ENCODE measurements at regions not wholly inside any gene's neighbourhood (a gene's known extent, or its start where the extent isn't known, plus 50 kb on each side); places are given as distances from the start of the nearest gene placed in this dataset.
"Not testable (repeated sequence)": the region's sequence is repeated elsewhere in the genome, so short reads cannot be mapped to it uniquely, and the experiment has no call there.

DNA sequence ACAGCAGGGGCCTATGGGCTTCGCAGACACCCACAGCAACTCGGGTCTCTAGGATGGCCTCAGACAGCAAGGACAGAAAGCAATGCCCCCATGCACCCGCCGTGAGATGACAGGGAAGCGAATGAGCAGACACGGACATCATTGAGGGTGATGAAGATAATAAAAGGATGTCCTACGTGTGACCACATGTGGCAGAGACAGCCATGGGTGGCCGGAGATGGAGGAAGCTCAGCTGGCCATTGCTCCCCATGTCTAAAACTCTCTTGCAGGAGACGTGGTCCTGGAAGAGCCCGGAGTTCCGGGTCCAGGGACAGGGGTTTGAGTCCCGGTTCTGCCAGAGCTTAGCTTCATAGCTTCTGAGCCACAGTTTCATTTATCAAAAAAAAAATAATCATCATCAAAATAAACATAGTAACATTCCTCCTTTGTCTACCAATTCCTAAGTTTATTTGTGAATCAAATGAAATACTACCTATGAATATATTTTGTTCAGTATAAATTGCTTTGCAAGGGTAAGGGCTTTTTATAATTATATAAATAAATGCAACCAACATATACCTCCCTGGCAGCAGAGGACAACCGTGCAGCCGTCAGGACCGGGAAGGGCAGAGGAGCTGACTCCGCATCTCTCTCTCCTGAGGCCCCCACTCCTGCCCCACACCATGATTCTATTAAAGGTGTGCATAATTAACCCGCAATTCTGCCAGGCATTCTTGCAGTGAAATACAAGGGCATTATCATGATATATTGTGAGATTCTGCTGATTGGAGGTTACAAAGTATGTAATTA lies 401.4 kb upstream of the MYT1L start:
- Histone ChIP-seq H3K36me3 (ENCODE audit: control insufficient read depth, insufficient read depth, low read length) (no peaks in the 10 kb centered on the region), H3K4me3 (ENCODE audit: low read length) (no peak overlapping the region)

DNA sequence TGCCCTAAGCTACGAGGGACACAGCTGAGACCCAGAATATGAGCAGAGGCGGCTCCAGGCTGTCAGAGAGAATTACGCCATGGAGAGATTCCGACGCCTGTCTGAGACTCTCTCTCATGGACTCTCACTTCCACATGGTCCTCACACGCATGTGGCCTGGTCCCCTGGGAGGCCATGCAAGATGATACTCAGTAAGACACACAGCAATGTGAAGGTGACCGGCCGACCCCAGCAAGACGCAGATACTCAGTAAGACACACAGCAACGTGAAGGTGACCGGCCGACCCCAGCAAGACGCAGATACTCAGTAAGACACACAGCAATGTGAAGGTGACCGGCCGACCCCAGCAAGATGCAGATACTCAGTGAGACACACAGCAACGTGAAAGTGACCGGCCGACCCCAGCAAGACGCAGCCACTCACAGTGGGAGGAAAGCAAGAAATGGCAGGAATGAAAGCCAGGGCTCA lies 400.8 kb upstream of the MYT1L start:
- Histone ChIP-seq H3K4me1 (ENCODE audit: control insufficient read depth, insufficient read depth, low read length) (no peaks in the 10 kb centered on the region), H3K27ac (ENCODE audit: low read depth, low read length) (no peak overlapping the region)

More for the DNA sequence above, 401.4 kb upstream of the MYT1L start:
- H3K9ac ChIP-seq (ENCODE audit: low read length): no peak overlapping the region
- H3K4me1 ChIP-seq (ENCODE audit: control insufficient read depth, insufficient read depth, low read length): no peaks in the 10 kb centered on the region
- no peak overlapping the region for H3K27ac ChIP-seq (ENCODE audit: low read depth, low read length)
- no peaks in the 10 kb centered on the region for H3K27me3 ChIP-seq (ENCODE audit: control insufficient read depth, insufficient read depth, low read length)

GRCh38 chr2:2731101-2731815 lies 400.2 kb upstream of the MYT1L start:
- H3K4me3 ChIP-seq (ENCODE audit: low read length): no peak overlapping the region
- H3K27ac ChIP-seq (ENCODE audit: low read depth, low read length): no peak overlapping the region
- no peaks in the 10 kb centered on the region for H3K36me3 ChIP-seq (ENCODE audit: control insufficient read depth, insufficient read depth, low read length)
- H3K27me3 ChIP-seq (ENCODE audit: control insufficient read depth, insufficient read depth, low read length): no peaks in the 10 kb centered on the region
- H3K4me1 ChIP-seq (ENCODE audit: control insufficient read depth, insufficient read depth, low read length): no peaks in the 10 kb centered on the region
- no peak overlapping the region for H3K9ac ChIP-seq (ENCODE audit: low read length)

More for the DNA sequence above, 400.8 kb upstream of the MYT1L start:
- H3K4me3 ChIP-seq (ENCODE audit: low read length): no peak overlapping the region
- H3K36me3 ChIP-seq (ENCODE audit: control insufficient read depth, insufficient read depth, low read length): no peaks in the 10 kb centered on the region
- no peaks in the 10 kb centered on the region for H3K27me3 ChIP-seq (ENCODE audit: control insufficient read depth, insufficient read depth, low read length)
- H3K9ac ChIP-seq (ENCODE audit: low read length): no peak overlapping the region

DNA sequence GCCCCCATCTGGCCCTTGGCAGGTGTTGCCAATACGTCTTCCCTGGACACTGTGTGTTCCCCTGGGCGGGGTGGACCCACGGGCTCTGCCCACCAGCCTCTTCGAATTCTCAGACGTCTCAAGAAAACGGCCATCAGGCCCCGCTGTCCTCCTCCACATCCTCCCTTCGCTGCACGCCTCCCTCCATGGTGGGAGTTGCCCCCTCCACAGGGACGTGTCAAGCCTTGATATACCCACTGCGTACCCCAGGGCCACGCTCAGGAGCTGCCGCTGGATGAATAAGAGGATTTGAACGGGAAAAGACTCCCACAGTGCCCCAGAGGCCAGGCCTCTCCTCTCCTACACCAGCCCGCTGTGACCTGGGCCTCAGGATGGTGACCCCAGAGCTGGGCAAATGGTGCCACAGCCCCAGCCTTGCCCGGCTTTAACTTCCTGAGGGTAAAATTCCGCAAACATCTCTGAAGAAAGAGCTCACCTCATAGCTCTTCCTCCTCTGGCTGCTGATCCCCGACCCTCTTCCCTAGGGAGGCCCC lies 399.3 kb upstream of the MYT1L start:
- Histone ChIP-seq H3K36me3 (ENCODE audit: control insufficient read depth, insufficient read depth, low read length) (no peaks in the 10 kb centered on the region), H3K27me3 (ENCODE audit: control insufficient read depth, insufficient read depth, low read length) (no peaks in the 10 kb centered on the region), H3K9ac (ENCODE audit: low read length) (no peak overlapping the region), H3K4me3 (ENCODE audit: low read length) (no peak overlapping the region), H3K27ac (ENCODE audit: low read depth, low read length) (no peak overlapping the region), H3K4me1 (ENCODE audit: control insufficient read depth, insufficient read depth, low read length) (no peaks in the 10 kb centered on the region)

DNA sequence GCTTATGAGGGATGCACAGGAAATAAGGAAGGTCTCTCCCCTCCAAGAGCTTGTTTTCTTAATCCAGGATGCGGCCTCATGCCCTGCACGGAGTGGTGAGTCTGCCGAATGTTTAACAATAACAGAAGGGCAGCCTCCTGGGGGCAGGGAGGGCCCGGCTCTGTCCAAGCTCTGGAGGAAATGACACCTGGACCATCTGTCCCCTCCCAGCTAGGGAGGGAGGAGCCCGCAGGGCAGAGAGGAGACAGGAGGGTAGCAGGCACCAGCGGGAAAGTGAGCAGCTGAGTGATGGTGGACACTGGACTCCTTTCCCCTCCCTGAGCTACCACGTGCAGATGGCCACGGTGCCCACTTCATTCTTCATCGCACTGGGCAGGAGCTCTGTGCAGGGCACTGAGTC lies 398.2 kb upstream of the MYT1L start:
- Histone ChIP-seq H3K27me3 (ENCODE audit: control insufficient read depth, insufficient read depth, low read length) (no peaks in the 10 kb centered on the region), H3K27ac (ENCODE audit: low read depth, low read length) (no peak overlapping the region), H3K4me1 (ENCODE audit: control insufficient read depth, insufficient read depth, low read length) (no peaks in the 10 kb centered on the region), H3K9ac (ENCODE audit: low read length) (no peak overlapping the region), H3K4me3 (ENCODE audit: low read length) (no peak overlapping the region), H3K36me3 (ENCODE audit: control insufficient read depth, insufficient read depth, low read length) (no peaks in the 10 kb centered on the region)

- Histone ChIP-seq H3K4me1 (ENCODE audit: control insufficient read depth, insufficient read depth, low read length) (no peaks in the 10 kb centered on the region), H3K27ac (ENCODE audit: low read depth, low read length) (no peak overlapping the region), H3K9ac (ENCODE audit: low read length) (no peak overlapping the region), H3K27me3 (ENCODE audit: control insufficient read depth, insufficient read depth, low read length) (no peaks in the 10 kb centered on the region), H3K36me3 (ENCODE audit: control insufficient read depth, insufficient read depth, low read length) (no peaks in the 10 kb centered on the region), H3K4me3 (ENCODE audit: low read length) (no peak overlapping the region)
Measured at GRCh38 chr2:2728635-2729034, 397.6 kb upstream of the MYT1L start.

- Histone ChIP-seq H3K27ac (ENCODE audit: low read depth, low read length) (no peak overlapping the region), H3K27me3 (ENCODE audit: control insufficient read depth, insufficient read depth, low read length) (no peaks in the 10 kb centered on the region), H3K36me3 (ENCODE audit: control insufficient read depth, insufficient read depth, low read length) (no peaks in the 10 kb centered on the region), H3K4me1 (ENCODE audit: control insufficient read depth, insufficient read depth, low read length) (no peaks in the 10 kb centered on the region), H3K4me3 (ENCODE audit: low read length) (no peak overlapping the region), H3K9ac (ENCODE audit: low read length) (no peak overlapping the region)
Measured at GRCh38 chr2:2727876-2728511, 396.9 kb upstream of the MYT1L start.

DNA sequence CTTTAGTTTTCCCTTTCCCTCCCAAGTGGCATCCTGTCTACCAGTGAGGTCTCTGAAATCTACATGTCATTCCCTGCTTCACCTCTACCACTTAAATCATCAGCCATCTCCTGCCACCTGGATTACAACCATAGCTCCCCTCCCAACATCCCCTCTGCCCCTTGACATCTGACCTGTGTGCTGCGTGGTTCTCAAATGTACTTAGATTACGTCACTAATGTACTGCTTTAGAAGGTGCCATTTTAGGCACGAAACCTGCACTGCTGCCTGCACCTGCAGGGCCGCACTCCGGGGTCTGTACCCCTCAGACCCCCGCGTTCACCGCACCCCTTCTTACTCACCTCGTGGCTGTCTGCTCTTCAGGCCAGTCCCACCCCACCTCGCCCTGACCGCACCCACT lies 395.1 kb upstream of the MYT1L start:
- Histone ChIP-seq H3K27me3 (ENCODE audit: control insufficient read depth, insufficient read depth, low read length) (no peaks in the 10 kb centered on the region), H3K9ac (ENCODE audit: low read length) (no peak overlapping the region), H3K36me3 (ENCODE audit: control insufficient read depth, insufficient read depth, low read length) (no peaks in the 10 kb centered on the region)

GRCh38 chr2:2723064-2723463 lies 392.0 kb upstream of the MYT1L start:
- H3K27me3 ChIP-seq (ENCODE audit: control insufficient read depth, insufficient read depth, low read length): no peaks in the 10 kb centered on the region
- no peak overlapping the region for H3K9ac ChIP-seq (ENCODE audit: low read length)
- H3K4me3 ChIP-seq (ENCODE audit: low read length): no peak overlapping the region
- H3K36me3 ChIP-seq (ENCODE audit: control insufficient read depth, insufficient read depth, low read length): no peaks in the 10 kb centered on the region
- H3K27ac ChIP-seq (ENCODE audit: low read depth, low read length): no peak overlapping the region
- no peaks in the 10 kb centered on the region for H3K4me1 ChIP-seq (ENCODE audit: control insufficient read depth, insufficient read depth, low read length)

More for the DNA sequence above, 395.1 kb upstream of the MYT1L start:
- Histone ChIP-seq H3K4me3 (ENCODE audit: low read length) (no peak overlapping the region), H3K27ac (ENCODE audit: low read depth, low read length) (no peak overlapping the region), H3K4me1 (ENCODE audit: control insufficient read depth, insufficient read depth, low read length) (no peaks in the 10 kb centered on the region)

DNA sequence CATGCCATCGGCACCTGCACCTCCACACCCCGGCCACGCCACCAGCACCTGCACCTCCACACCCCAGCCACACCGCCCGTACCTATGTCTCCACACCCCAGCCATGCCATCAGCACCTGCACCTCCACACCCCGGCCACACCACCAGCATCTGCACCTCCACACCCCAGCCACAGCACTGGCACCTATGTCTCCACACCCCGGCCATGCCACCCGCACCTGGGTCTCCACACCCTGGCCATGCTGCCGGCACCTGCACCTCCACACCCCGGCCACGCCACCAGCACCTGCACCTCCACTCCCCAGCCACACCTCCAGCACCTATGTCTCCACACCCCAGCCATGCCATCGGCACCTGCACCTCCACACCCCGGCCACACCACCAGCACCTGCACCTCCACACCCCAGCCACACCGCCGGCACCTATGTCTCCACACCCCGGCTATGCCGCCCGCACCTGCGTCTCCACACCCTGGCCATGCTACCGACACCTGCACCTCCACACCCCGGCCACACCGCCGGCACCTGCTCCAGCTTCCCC lies 390.3 kb upstream of the MYT1L start:
- Histone ChIP-seq H3K36me3 (ENCODE audit: control insufficient read depth, insufficient read depth, low read length) (no peaks in the 10 kb centered on the region), H3K4me3 (ENCODE audit: low read length) (no peak overlapping the region), H3K27ac (ENCODE audit: low read depth, low read length) (no peak overlapping the region), H3K27me3 (ENCODE audit: control insufficient read depth, insufficient read depth, low read length) (no peaks in the 10 kb centered on the region), H3K9ac (ENCODE audit: low read length) (no peak overlapping the region), H3K4me1 (ENCODE audit: control insufficient read depth, insufficient read depth, low read length) (no peaks in the 10 kb centered on the region)

GRCh38 chr2:2720806-2721205 lies 389.7 kb upstream of the MYT1L start:
- not testable (repeated sequence) for H3K27ac ChIP-seq (ENCODE audit: low read depth, low read length); H3K9ac ChIP-seq (ENCODE audit: low read length); H3K4me3 ChIP-seq (ENCODE audit: low read length); H3K36me3 ChIP-seq (ENCODE audit: control insufficient read depth, insufficient read depth, low read length); H3K27me3 ChIP-seq (ENCODE audit: control insufficient read depth, insufficient read depth, low read length); H3K4me1 ChIP-seq (ENCODE audit: control insufficient read depth, insufficient read depth, low read length)

DNA sequence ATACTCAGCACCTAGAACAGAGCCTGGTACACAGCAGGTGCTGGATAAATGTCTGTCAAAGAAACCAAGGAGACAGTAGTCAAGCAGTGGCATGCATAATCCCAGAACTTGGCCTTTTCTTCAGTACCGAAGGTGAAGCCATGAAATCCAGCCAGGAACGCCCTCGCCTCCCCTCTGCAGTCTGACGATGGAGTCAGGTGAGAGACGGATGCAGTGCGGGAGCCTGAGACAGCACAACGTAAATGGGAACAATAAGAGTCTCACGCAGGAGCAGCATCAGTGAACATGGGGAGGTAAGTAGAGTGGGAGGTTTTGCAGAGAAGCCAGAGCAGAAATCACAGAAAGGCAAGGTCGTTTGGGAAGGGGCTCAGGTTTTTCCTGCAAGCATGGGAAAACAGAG lies 389.3 kb upstream of the MYT1L start:
- H3K4me3 ChIP-seq (ENCODE audit: low read length): no peak overlapping the region
- no peaks in the 10 kb centered on the region for H3K27me3 ChIP-seq (ENCODE audit: control insufficient read depth, insufficient read depth, low read length)
- H3K9ac ChIP-seq (ENCODE audit: low read length): no peak overlapping the region
- H3K36me3 ChIP-seq (ENCODE audit: control insufficient read depth, insufficient read depth, low read length): no peaks in the 10 kb centered on the region
- no peak overlapping the region for H3K27ac ChIP-seq (ENCODE audit: low read depth, low read length)
- H3K4me1 ChIP-seq (ENCODE audit: control insufficient read depth, insufficient read depth, low read length): no peaks in the 10 kb centered on the region
